ENCODE measurements at regions not wholly inside any gene's neighbourhood (a gene's known extent, or its start where the extent isn't known, plus 50 kb on each side); places are given as distances from the start of the nearest gene placed in this dataset.

DNA sequence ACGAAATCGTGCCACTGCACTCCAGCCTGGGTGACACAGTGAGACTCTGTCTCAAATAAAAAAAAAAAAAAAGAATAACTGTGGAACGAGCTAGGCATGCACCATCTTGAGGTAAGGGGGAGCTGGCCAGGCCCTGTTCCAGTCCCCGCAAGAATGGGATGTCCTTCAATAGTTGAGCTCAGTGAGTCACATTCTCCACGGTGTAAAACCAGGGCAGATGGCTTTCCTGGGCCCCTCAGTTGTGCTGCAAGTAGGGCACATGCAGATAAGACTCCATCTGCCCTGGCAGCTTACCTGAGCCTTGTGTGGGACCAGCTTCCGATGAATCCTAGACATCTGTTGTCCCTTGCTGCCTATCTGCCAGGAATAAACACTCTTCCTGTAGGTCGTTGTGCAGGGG, 312.1 kb downstream of the VRK1 start:
- intact Hi-C loops (cut with DNase I) = no loop called here
- TF ChIP-seq POLR2A (IDR thresholded peaks at IDR 0.05) (no peak), POLR2AphosphoS5 (IDR thresholded peaks at IDR 0.05) (no peak)
- TF ChIP-seq, protein P1, sequence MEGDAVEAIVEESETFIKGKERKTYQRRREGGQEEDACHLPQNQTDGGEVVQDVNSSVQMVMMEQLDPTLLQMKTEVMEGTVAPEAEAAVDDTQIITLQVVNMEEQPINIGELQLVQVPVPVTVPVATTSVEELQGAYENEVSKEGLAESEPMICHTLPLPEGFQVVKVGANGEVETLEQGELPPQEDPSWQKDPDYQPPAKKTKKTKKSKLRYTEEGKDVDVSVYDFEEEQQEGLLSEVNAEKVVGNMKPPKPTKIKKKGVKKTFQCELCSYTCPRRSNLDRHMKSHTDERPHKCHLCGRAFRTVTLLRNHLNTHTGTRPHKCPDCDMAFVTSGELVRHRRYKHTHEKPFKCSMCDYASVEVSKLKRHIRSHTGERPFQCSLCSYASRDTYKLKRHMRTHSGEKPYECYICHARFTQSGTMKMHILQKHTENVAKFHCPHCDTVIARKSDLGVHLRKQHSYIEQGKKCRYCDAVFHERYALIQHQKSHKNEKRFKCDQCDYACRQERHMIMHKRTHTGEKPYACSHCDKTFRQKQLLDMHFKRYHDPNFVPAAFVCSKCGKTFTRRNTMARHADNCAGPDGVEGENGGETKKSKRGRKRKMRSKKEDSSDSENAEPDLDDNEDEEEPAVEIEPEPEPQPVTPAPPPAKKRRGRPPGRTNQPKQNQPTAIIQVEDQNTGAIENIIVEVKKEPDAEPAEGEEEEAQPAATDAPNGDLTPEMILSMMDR (IDR thresholded peaks at IDR 0.05) = no peak
- H3K4me1 ChIP-seq (replicated peaks) = no peaks in the 10 kb centered on the region

GRCh38 chr14:97113339-97113738, 316.2 kb downstream of the VRK1 start:
- WGBS = 17% methylated on average over 7 of the region's 7 CpGs
- Histone ChIP-seq H3K4me3 (no peak overlapping the region), H3K27ac (no peak overlapping the region), H3K27me3 (replicated peaks; ENCODE audit: insufficient read depth) (no peaks in the 10 kb centered on the region), H3K4me1 (replicated peaks) (no peaks in the 10 kb centered on the region), H3K36me3 (no peaks in the 10 kb centered on the region), H3K9me3 (no peaks in the 10 kb centered on the region)
- no peak for DNase-seq (ENCODE audit: low spot score)
- TF ChIP-seq POLR2A (IDR thresholded peaks at IDR 0.05) (no peak), POLR2AphosphoS5 (IDR thresholded peaks at IDR 0.05) (no peak)
- TF ChIP-seq, protein P1 (IDR thresholded peaks at IDR 0.05) = no peak
- intact Hi-C loops (cut with DNase I) = no loop called here

More for the DNA sequence above, 312.1 kb downstream of the VRK1 start:
- Histone ChIP-seq H3K27ac (no peak overlapping the region), H3K27me3 (replicated peaks; ENCODE audit: insufficient read depth) (no peaks in the 10 kb centered on the region), H3K9me3 (no peaks in the 10 kb centered on the region), H3K36me3 (no peaks in the 10 kb centered on the region), H3K4me3 (no peak overlapping the region)
- DNase-seq (ENCODE audit: low spot score) = no peak
- WGBS = 74% methylated on average over 7 of the region's 7 CpGs

DNA sequence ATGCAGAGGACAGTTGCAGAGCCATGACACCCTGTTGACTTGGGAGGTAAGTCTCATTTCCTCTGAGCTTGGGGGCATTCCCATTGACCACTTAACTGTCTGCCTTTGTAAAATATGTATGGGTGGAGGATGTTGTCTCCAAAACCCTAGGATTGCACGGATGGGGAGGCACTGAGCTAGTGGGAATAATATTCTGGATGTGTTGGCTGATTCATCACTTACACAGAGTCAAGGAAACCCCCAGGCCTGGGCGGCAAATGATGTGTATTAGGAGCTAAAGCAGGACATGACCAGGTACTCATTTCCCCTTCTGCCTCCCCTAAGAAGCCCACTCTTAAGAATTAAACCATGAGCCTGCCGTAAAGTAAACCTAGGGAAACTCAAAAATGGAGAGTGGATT, 319.4 kb downstream of the VRK1 start:
- WGBS = 78% methylated on average over 3 of the region's 3 CpGs
- H3K27me3 ChIP-seq (replicated peaks; ENCODE audit: insufficient read depth) = no peaks in the 10 kb centered on the region
- no peaks in the 10 kb centered on the region for H3K36me3 ChIP-seq
- no peak for DNase-seq (ENCODE audit: low spot score)
- H3K9me3 ChIP-seq = no peaks in the 10 kb centered on the region
- no peaks in the 10 kb centered on the region for H3K4me1 ChIP-seq (replicated peaks)
- intact Hi-C loops (cut with DNase I) = no loop called here
- no peak overlapping the region for H3K4me3 ChIP-seq
- H3K27ac ChIP-seq = no peak overlapping the region
- TF ChIP-seq POLR2AphosphoS5 (IDR thresholded peaks at IDR 0.05) (no peak), POLR2A (IDR thresholded peaks at IDR 0.05) (no peak)
- TF ChIP-seq, protein P1 (IDR thresholded peaks at IDR 0.05) = no peak

DNA sequence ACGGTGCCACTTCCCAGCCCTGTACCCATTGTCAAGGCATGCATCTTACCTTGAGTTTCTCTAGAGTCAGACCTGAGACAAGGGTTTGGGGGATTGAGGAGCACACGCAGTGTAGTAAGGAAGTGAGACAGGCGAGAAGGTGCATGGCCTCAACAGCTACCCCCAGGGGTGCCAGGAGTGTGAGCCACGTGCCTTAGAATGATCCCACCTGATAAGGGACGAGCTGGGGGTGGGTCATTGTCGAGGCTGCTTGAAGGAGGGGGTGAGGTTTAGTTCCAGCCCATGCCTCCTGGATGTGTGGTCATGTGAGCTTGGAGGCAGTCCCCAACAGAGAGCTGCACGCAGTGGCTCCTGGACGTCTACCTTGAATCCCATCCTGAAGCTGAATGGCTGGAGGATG, 320.5 kb downstream of the VRK1 start:
- H3K4me3 ChIP-seq = no peak overlapping the region
- H3K36me3 ChIP-seq = no peaks in the 10 kb centered on the region
- H3K9me3 ChIP-seq = no peaks in the 10 kb centered on the region
- no peak for TF ChIP-seq POLR2AphosphoS5 (IDR thresholded peaks at IDR 0.05)
- TF ChIP-seq, protein P1 (IDR thresholded peaks at IDR 0.05) = no peak
- no peak for TF ChIP-seq POLR2A (IDR thresholded peaks at IDR 0.05)
- H3K27ac ChIP-seq = no peak overlapping the region
- no peaks in the 10 kb centered on the region for H3K27me3 ChIP-seq (replicated peaks; ENCODE audit: insufficient read depth)
- no peaks in the 10 kb centered on the region for H3K4me1 ChIP-seq (replicated peaks)
- intact Hi-C loops (cut with DNase I) = no loop called here
- WGBS = 61% methylated on average over 8 of the region's 8 CpGs
- no peak for DNase-seq (ENCODE audit: low spot score)

DNA sequence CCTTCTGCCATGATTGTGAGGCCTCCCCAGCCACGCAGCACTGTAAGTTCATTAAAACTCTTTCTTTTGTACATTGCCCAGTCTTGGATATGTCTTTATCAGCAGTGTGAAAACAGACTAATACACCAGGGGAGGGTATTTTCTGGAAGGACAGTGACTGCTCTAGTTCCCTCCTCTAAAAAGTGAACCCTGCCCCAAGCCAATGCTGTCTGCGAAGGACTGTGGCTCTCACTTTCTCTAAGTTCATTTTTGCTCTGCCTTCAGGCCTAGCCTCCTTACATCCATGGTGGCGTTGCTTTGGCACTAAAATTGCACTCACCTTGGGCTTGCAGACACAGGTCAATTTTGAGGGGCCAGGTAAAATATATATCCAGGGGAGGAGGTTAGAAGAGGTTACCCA, 323.0 kb downstream of the VRK1 start:
- 81% methylated on average over 3 of the region's 3 CpGs for WGBS
- no peak for DNase-seq (ENCODE audit: low spot score)

More for the DNA sequence above, 323.0 kb downstream of the VRK1 start:
- no peaks in the 10 kb centered on the region for H3K36me3 ChIP-seq
- no peaks in the 10 kb centered on the region for H3K27me3 ChIP-seq (replicated peaks; ENCODE audit: insufficient read depth)
- intact Hi-C loops (cut with DNase I) = no loop called here
- no peaks in the 10 kb centered on the region for H3K9me3 ChIP-seq
- no peak overlapping the region for H3K4me3 ChIP-seq
- TF ChIP-seq, protein P1 (IDR thresholded peaks at IDR 0.05) = no peak
- TF ChIP-seq POLR2A (IDR thresholded peaks at IDR 0.05) (no peak), POLR2AphosphoS5 (IDR thresholded peaks at IDR 0.05) (no peak)
- H3K27ac ChIP-seq = no peak overlapping the region
- H3K4me1 ChIP-seq (replicated peaks) = no peaks in the 10 kb centered on the region

Measured in prostate gland (tissue), 2 donors.